ENCODE measurements at regions not wholly inside any gene's neighbourhood (a gene's known extent, or its start where the extent isn't known, plus 50 kb on each side); places are given as distances from the start of the nearest gene placed in this dataset.

DNA sequence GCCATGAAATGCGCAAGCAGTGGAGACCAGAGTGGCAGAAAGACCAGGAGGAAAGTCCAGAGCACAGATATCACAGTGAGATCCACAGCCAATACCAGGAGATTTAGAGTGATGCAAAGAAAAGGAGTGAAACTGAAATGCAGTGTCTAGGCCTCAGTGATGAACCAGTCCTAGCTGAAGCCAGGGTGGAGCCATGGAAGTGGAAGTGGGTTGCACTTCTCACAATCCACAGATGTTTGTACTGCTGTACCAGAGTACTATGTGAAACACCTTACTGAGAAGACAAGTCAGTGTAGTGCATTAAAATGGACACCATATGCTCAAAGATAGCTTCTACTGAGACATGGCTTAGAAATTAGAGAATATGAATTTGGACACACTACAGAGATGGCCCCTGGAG, 403.3 kb downstream of the HNRNPD start:
- DNase-seq (ENCODE audit: low spot score): no peak
- TF ChIP-seq, protein P1, sequence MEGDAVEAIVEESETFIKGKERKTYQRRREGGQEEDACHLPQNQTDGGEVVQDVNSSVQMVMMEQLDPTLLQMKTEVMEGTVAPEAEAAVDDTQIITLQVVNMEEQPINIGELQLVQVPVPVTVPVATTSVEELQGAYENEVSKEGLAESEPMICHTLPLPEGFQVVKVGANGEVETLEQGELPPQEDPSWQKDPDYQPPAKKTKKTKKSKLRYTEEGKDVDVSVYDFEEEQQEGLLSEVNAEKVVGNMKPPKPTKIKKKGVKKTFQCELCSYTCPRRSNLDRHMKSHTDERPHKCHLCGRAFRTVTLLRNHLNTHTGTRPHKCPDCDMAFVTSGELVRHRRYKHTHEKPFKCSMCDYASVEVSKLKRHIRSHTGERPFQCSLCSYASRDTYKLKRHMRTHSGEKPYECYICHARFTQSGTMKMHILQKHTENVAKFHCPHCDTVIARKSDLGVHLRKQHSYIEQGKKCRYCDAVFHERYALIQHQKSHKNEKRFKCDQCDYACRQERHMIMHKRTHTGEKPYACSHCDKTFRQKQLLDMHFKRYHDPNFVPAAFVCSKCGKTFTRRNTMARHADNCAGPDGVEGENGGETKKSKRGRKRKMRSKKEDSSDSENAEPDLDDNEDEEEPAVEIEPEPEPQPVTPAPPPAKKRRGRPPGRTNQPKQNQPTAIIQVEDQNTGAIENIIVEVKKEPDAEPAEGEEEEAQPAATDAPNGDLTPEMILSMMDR (IDR thresholded peaks at IDR 0.05; ENCODE audit: extremely low read depth, missing control alignments): no peak

DNA sequence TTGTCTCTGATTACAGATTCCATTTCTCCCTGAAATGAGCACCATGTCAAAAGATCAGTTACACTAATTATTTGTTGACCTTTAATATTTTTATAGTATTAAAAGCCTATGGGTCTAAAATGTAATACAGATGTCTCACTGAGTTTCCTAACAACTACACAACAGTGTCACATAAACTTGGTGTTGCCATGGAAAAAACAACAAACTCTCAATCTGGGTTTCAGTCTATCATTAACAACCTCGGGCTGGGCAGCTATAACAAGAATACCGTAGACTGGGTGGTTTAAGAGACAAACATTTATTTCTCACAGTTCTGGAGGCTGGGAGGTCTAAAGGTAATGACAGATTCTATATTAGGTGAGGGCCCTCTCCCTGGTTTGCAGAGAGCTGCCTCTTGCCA, 407.1 kb downstream of the HNRNPD start:
- DNase-seq (ENCODE audit: low spot score): no peak
- TF ChIP-seq, protein P1 (IDR thresholded peaks at IDR 0.05; ENCODE audit: extremely low read depth, missing control alignments): no peak

DNA sequence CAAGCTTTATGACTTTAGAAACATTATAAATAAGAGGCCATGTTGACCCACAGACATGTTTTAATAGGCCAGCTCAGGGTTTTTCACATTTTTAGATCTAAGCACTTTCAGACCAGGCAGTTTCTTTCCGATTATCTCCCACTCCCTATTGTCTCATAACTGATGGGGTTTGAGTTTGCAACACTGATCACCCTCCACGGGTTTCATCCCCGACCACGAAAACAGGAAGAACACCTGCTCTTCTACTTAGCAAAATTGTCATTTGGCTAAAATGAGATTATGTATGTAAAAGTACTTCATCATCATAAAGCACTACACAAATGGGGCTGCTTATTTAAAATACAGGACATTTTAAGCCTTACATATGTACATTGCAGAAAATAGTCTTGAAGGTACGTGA, 407.9 kb downstream of the HNRNPD start:
- TF ChIP-seq, protein P1 (IDR thresholded peaks at IDR 0.05; ENCODE audit: extremely low read depth, missing control alignments): no peak
- no peak for DNase-seq (ENCODE audit: low spot score)

DNA sequence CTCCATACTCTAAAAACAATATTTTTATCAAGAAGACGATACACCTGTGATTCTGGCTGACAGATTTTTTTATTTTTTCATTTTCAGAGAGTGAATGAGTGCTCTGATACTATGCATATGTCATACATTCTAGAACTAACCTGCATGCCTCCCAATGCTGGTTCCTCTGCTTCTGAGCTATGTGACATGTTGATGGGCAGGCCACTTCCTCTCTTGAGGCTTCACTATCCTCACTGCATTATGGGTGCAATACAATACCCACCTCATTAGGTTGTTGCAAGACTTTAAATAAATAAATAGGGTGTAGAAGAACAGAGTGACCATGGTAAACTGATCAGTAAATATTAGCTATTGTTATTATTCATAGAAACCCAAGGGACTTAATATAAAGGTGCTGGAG, 408.3 kb downstream of the HNRNPD start:
- DNase-seq (ENCODE audit: low spot score): no peak
- TF ChIP-seq, protein P1 (IDR thresholded peaks at IDR 0.05; ENCODE audit: extremely low read depth, missing control alignments): no peak

DNA sequence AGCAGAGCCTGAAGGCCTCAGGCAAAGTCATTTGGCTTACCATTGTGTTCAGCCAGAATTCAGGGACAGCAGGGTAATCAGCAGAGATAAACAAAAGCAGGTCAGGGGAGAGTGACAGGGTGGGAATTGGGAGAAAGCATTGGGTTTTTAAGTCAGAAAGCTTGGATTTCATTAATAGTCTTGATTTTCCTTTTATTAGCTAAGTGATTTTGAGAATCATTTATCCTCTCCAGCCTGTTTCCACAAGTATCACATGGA, 410.1 kb downstream of the HNRNPD start:
- TF ChIP-seq, protein P1 (IDR thresholded peaks at IDR 0.05; ENCODE audit: extremely low read depth, missing control alignments): no peak

DNA sequence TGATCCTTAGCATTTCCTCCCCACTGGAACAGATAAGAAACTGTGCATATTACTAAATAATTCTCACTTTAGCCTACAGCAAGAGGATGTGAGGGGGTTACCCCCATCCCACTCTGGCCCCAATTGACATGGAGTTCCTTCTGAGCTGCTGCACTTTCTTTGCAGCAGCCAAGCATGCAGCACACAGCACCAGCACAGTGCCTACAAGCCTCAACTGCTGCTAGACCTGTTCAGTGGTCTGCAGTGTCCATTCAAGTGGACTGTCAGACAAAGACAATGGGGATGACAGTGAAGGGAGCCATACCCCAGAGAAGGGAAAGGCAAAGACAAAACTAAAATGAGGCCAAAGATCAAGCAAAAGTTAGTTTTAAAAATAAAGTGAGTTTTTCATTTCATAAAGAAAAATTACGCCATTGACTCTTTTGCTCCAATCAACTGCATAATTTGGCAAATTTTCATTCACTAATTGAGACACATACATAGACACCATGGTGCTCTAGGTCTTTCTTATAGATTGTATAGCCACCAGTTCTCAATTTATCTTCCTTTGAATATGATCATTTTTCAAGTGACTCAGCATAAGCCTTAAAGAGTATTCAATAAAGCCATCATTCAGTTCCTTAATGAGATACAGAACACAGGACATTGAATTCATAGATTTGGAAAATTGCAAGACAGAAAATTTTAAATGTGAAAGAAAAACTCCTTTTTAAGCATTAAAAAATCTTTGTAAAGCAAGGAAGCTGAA, 410.6 kb downstream of the HNRNPD start:
- no peak for DNase-seq (ENCODE audit: low spot score)
- TF ChIP-seq, protein P1 (IDR thresholded peaks at IDR 0.05; ENCODE audit: extremely low read depth, missing control alignments): no peak

More for the DNA sequence above, 410.1 kb downstream of the HNRNPD start:
- DNase-seq (ENCODE audit: low spot score): no peak

DNA sequence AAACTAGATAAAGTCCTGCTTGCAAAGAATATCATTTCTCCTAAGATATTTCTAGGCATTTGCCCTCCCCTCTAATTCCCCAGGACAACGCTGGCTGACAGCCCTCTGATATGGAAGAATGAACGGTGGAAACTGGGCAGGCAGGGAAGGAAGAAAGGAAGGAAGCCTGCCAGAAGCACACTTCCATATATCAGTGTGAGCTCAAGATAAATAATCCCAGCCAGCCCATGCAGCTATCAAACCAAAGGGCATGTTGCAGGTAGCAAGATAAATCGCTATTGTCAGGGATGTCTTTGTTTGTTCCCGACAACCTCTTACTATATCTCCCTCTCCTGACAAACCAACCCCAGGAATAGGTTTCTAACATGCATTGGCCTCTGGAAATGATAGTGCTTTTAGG, 412.8 kb downstream of the HNRNPD start:
- no peak for DNase-seq (ENCODE audit: low spot score)
- TF ChIP-seq, protein P1 (IDR thresholded peaks at IDR 0.05; ENCODE audit: extremely low read depth, missing control alignments): no peak
